ENCODE measurements at regions not wholly inside any gene's neighbourhood (a gene's known extent, or its start where the extent isn't known, plus 50 kb on each side); places are given as distances from the start of the nearest gene placed in this dataset.

GRCh38 chr2:15681089-15681885, 89.6 kb downstream of the DDX1 start:
- Mint-ChIP-seq H3K4me3 (no peak overlapping the region), H3K4me1 (peaks cover 7% of the 10 kb centered on the region), H3K27ac (no peak overlapping the region), H3K9me3 (peaks cover 23% of the 10 kb centered on the region), H3K27me3 (ENCODE audit: low read depth) (no peaks in the 10 kb centered on the region; the same call in 1 of the 2 replicates), H3K36me3 (peaks cover 12% of the 10 kb centered on the region)
- POLR2A ChIA-PET = no interaction called here
- CTCF ChIA-PET = no interaction called here
- TF ChIP-seq ZNF232 (CRISPR knock-in tag; IDR thresholded peaks at IDR 0.05) (no peak), ATF6 (CRISPR knock-in tag; IDR thresholded peaks at IDR 0.05) (no peak), ETV6 (CRISPR knock-in tag; IDR thresholded peaks at IDR 0.05) (no peak), NFE2L1 (CRISPR knock-in tag; IDR thresholded peaks at IDR 0.05) (no peak), SP1 (CRISPR knock-in tag; conservative IDR thresholded peaks at IDR 0.05) (no peak), MYBL2 (CRISPR knock-in tag; IDR thresholded peaks at IDR 0.05) (no peak)
- DNase-seq (ENCODE audit: low spot score) (no peak), ATAC-seq (no peak)

- Mint-ChIP-seq H3K27ac (no peak overlapping the region), H3K9me3 (peaks cover 23% of the 10 kb centered on the region), H3K4me3 (no peak overlapping the region), H3K36me3 (peaks cover 12% of the 10 kb centered on the region), H3K27me3 (ENCODE audit: low read depth) (no peaks in the 10 kb centered on the region; the same call in 1 of the 2 replicates), H3K4me1 (peaks cover 7% of the 10 kb centered on the region)
- ATAC-seq (no peak), DNase-seq (ENCODE audit: low spot score) (no peak)
- POLR2A ChIA-PET = no interaction called here
- CTCF ChIA-PET = no interaction called here
- TF ChIP-seq AFF4 (CRISPR knock-in tag; IDR thresholded peaks at IDR 0.05; ENCODE audit: borderline replicate concordance) (no peak), ZNF425 (CRISPR knock-in tag; conservative IDR thresholded peaks at IDR 0.05) (no peak), ATF6 (CRISPR knock-in tag; IDR thresholded peaks at IDR 0.05) (no peak), NFYB (CRISPR knock-in tag; conservative IDR thresholded peaks at IDR 0.05; ENCODE audit: low read depth) (no peak), IRF1 (CRISPR knock-in tag; IDR thresholded peaks at IDR 0.05) (no peak), ERG (CRISPR knock-in tag; IDR thresholded peaks at IDR 0.05) (no peak), FOXK1 (CRISPR knock-in tag; IDR thresholded peaks at IDR 0.05) (no peak), ZNF512 (CRISPR knock-in tag; IDR thresholded peaks at IDR 0.05; ENCODE audit: borderline replicate concordance) (no peak), E2F5 (CRISPR knock-in tag; IDR thresholded peaks at IDR 0.05) (no peak), CREM (CRISPR knock-in tag; IDR thresholded peaks at IDR 0.05) (no peak)
Observed at GRCh38 chr2:15682354-15682753, 90.7 kb downstream of the DDX1 start.
